HCT116 (cell line): ENCODE measurements at regions not wholly inside any gene's neighbourhood (a gene's known extent, or its start where the extent isn't known, plus 50 kb on each side); places are given as distances from the start of the nearest gene placed in this dataset.

ENCODE experiments used
- ATAC-seq: fragments of 200-7000 bp; cut with Tn5 transposase; 2 replicates; pipeline ENCODE4 v1.9.1; 2020; ENCODE audit warnings: mild to moderate bottlenecking, moderate library complexity
- BruUV-seq: library from RNA; stranded (reverse); fragments of 400-500 nt; replicated peaks from 2 replicates; lab custom pipeline; 2021; lab: Mats Ljungman, UMichigan
- CTCF ChIA-PET: fragments of 300-600 bp; sonication (Branson Sonifier 250); formaldehyde crosslinking; loops from one replicate; lab custom pipeline; 2021; ENCODE audit warnings: antibody characterized with exemption; lab: Charles Lee
- POLR2A ChIA-PET: fragments of 300-600, 350-600 bp; sonication (Branson Sonifier 250); formaldehyde crosslinking; loops from one replicate; lab custom pipeline; 2021; ENCODE audit warnings: antibody characterized with exemption; lab: Charles Lee
- RAD21 ChIA-PET, 2 experiments: fragments of 300-600 bp; sonication (Branson Sonifier 250); formaldehyde crosslinking; loops; one replicate each; lab custom pipeline; 2023; ENCODE audit warnings: low total read pairs in 2 of 2; ENCODE audit not compliant: uncharacterized antibody in 2 of 2, unreplicated experiment in 2 of 2, low non-redundant PET in 1 of 2; lab: Charles Lee
- DNase-seq: peaks from one replicate; pipeline ENCODE4 v3.0.0-alpha.2; 2010; ENCODE audit warnings: low read depth, low spot score
- H2AFZ ChIP-seq: fragments of 200-600 bp; shearing (Covaris generic), sonication (generic); 2 replicates; pipeline ENCODE4 v1.6.1; 2017; ENCODE audit warnings: low read depth, mixed run types, mixed read lengths, antibody characterized with exemption, low read length; ENCODE audit not compliant: poor library complexity, severe bottlenecking
- H3K27ac ChIP-seq: 2 replicates; pipeline ENCODE4 v1.5.1; 2012; ENCODE audit warnings: low read depth, low read length
- H3K27me3 ChIP-seq: fragments of 200-600 bp; sonication (generic); 2 replicates; pipeline ENCODE4 v1.6.1; 2016; ENCODE audit warnings: mixed run types, low read length, mixed read lengths; ENCODE audit not compliant: insufficient read depth
- H3K36me3 ChIP-seq, 2 experiments: fragments of 200-500 bp in 1 of 2; fragments of 200-600 bp in 1 of 2; sonication (Bioruptor generic) in 1 of 2; sonication (generic) in 1 of 2; 2 replicates each; pipeline versions ENCODE4 v1.5.1 to v1.6.1; 2014 to 2016; ENCODE audit warnings: low read length in 2 of 2, inconsistent platforms in 1 of 2, mixed read lengths in 1 of 2, mixed run types in 1 of 2; ENCODE audit not compliant: insufficient read depth in 2 of 2, control insufficient read depth in 1 of 2
- H3K4me1 ChIP-seq, 2 experiments: fragments of 200-600 bp in 1 of 2; sonication (generic) in 1 of 2; 2 replicates each; pipeline versions ENCODE4 v1.5.1 to v1.6.1; 2012 to 2017; ENCODE audit warnings: low read length in 2 of 2, inconsistent platforms in 1 of 2, mild to moderate bottlenecking in 1 of 2, mixed read lengths in 1 of 2, mixed run types in 1 of 2, moderate library complexity in 1 of 2; ENCODE audit not compliant: insufficient read depth in 2 of 2, control insufficient read depth in 1 of 2
- H3K4me2 ChIP-seq: fragments of 200-600 bp; sonication (generic); 2 replicates; pipeline ENCODE4 v1.6.1; 2017; ENCODE audit warnings: mixed run types, low read length, mixed read lengths
- H3K4me3 ChIP-seq, 2 experiments: fragments of 200-600 bp in 1 of 2; sonication (generic) in 1 of 2; replicated peaks in 1 of 2; 2 replicates each; pipeline ENCODE4 v1.5.1; 2011 to 2016; ENCODE audit warnings: low read length in 2 of 2, control low read depth in 1 of 2, low read depth in 1 of 2, mild to moderate bottlenecking in 1 of 2, mixed read lengths in 1 of 2, mixed run types in 1 of 2
- H3K79me2 ChIP-seq: fragments of 200-600 bp; sonication (generic); 2 replicates; pipeline ENCODE4 v1.6.1; 2017; ENCODE audit warnings: mild to moderate bottlenecking, mixed run types, low read length, moderate library complexity, mixed read lengths; ENCODE audit not compliant: insufficient read depth
- H3K9ac ChIP-seq: fragments of 200-600 bp; sonication (generic); 2 replicates; pipeline ENCODE4 v1.6.1; 2016; ENCODE audit warnings: low read length, mixed read lengths
- H3K9me2 ChIP-seq: fragments of 200-600 bp; sonication (generic), shearing (Covaris generic); 2 replicates; pipeline ENCODE4 v1.6.1; 2017; ENCODE audit warnings: mixed run types, mild to moderate bottlenecking, moderate library complexity; ENCODE audit not compliant: insufficient read depth
- H3K9me3 ChIP-seq, 2 experiments: fragments of 200-500 bp in 1 of 2; fragments of 200-600 bp in 1 of 2; sonication (Bioruptor generic) in 1 of 2; sonication (generic) in 1 of 2; 2 replicates each; pipeline ENCODE4 v1.6.1; 2014 to 2017; ENCODE audit warnings: low read length in 2 of 2, mixed read lengths in 2 of 2, inconsistent platforms in 1 of 2, low read depth in 1 of 2, mild to moderate bottlenecking in 1 of 2, mixed run types in 1 of 2, moderate library complexity in 1 of 2; ENCODE audit not compliant: control insufficient read depth in 1 of 2, insufficient read depth in 1 of 2
- H4K20me1 ChIP-seq: fragments of 200-600 bp; sonication (generic), shearing (Covaris generic); 2 replicates; pipeline ENCODE4 v1.6.1; 2017; ENCODE audit warnings: mixed run types, mild to moderate bottlenecking, moderate library complexity; ENCODE audit not compliant: insufficient read depth
- CBX3 ChIP-seq: IDR thresholded peaks from 2 replicates; pipeline ENCODE4 v1.6.1; 2012; ENCODE audit warnings: low read depth
- EZH2phosphoT487 ChIP-seq: fragments of 200-600 bp; IDR thresholded peaks from 2 replicates; pipeline ENCODE4 v1.6.1; 2018; ENCODE audit warnings: antibody characterized with exemption, borderline replicate concordance
- FOSL1 ChIP-seq: IDR thresholded peaks from 2 replicates; pipeline ENCODE4 v1.6.1; 2012; ENCODE audit warnings: low read depth
- MAX ChIP-seq: IDR thresholded peaks from 2 replicates; pipeline ENCODE4 v1.6.1; 2012
- POLR2A ChIP-seq: IDR thresholded peaks from 2 replicates; pipeline ENCODE4 v1.7.0; 2011; ENCODE audit warnings: borderline replicate concordance; ENCODE audit not compliant: insufficient read depth, insufficient read length; ENCODE audit errors: extremely low read depth
- RAD21 ChIP-seq: IDR thresholded peaks from 2 replicates; pipeline ENCODE4 v1.6.1; 2012; ENCODE audit warnings: low read depth, mild to moderate bottlenecking
- REST ChIP-seq: IDR thresholded peaks from 2 replicates; pipeline ENCODE4 v1.6.1; 2012; ENCODE audit warnings: low read depth
- SIN3A ChIP-seq: IDR thresholded peaks from 2 replicates; pipeline ENCODE4 v1.6.1; 2012; ENCODE audit warnings: low read depth
- SP1 ChIP-seq: IDR thresholded peaks from 2 replicates; pipeline ENCODE4 v1.6.1; 2012; ENCODE audit warnings: low read depth
- SRF ChIP-seq: IDR thresholded peaks from 2 replicates; pipeline ENCODE4 v1.6.1; 2012; ENCODE audit warnings: low read depth
- TCF7L2 ChIP-seq: IDR thresholded peaks from 2 replicates; pipeline ENCODE4 v1.7.0; 2011; ENCODE audit warnings: borderline replicate concordance, inconsistent platforms; ENCODE audit not compliant: insufficient read depth, insufficient read length; ENCODE audit errors: extremely low read depth
- YY1 ChIP-seq: IDR thresholded peaks from 2 replicates; pipeline ENCODE4 v1.6.1; 2011; ENCODE audit warnings: low read length, low read depth, moderate library complexity, mild to moderate bottlenecking; ENCODE audit not compliant: insufficient replicate concordance; ENCODE audit errors: extremely low read depth
- ZBTB33 ChIP-seq: IDR thresholded peaks from 2 replicates; pipeline ENCODE4 v1.6.1; 2011; ENCODE audit warnings: mild to moderate bottlenecking, low read length, moderate library complexity; ENCODE audit not compliant: insufficient replicate concordance; ENCODE audit errors: extremely low read depth
- ZFX ChIP-seq: fragments of 450-650 bp; IDR thresholded peaks from 2 replicates; pipeline ENCODE4 v1.6.1; 2017
- ZNF274 ChIP-seq: fragments of 200-500 bp; sonication (Bioruptor generic); IDR thresholded peaks from 2 replicates; pipeline ENCODE4 v1.6.1; 2014; ENCODE audit warnings: mild to moderate bottlenecking, low read depth, low read length, inconsistent platforms
- intact Hi-C: fragments of 100-400 bp; cut with micrococcal nuclease; formaldehyde crosslinking; loops from 2 replicates; pipeline ENCODE4 v1.10.0; 2022
- TF ChIP-seq, protein P1 (sequence below): IDR thresholded peaks from 2 replicates; pipeline ENCODE4 v1.6.1; 2012
- TF ChIP-seq, protein P2 (sequence below), 3 experiments: fragments of 200-600 bp in 1 of 3; sonication (generic) in 1 of 3; IDR thresholded peaks in 2 of 3; conservative IDR thresholded peaks in 1 of 3; 2 replicates each; pipeline ENCODE4 v1.5.1; 2012 to 2017; ENCODE audit warnings: low read depth in 2 of 3, low read length in 2 of 3, antibody characterized with exemption in 1 of 3, borderline replicate concordance in 1 of 3, control low read depth in 1 of 3, mild to moderate bottlenecking in 1 of 3, mixed read lengths in 1 of 3, mixed run types in 1 of 3, moderate library complexity in 1 of 3; ENCODE audit not compliant: insufficient read depth in 1 of 3

GRCh38 chr20:36101192-36101591 lies 53.3 kb upstream of the EPB41L1 start (continued):
- no peak for TF ChIP-seq TCF7L2
- TF ChIP-seq, protein P1, sequence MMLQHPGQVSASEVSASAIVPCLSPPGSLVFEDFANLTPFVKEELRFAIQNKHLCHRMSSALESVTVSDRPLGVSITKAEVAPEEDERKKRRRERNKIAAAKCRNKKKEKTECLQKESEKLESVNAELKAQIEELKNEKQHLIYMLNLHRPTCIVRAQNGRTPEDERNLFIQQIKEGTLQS = no peak
- TF ChIP-seq SP1 = no peak
- TF ChIP-seq ZBTB33 = no peak

DNA sequence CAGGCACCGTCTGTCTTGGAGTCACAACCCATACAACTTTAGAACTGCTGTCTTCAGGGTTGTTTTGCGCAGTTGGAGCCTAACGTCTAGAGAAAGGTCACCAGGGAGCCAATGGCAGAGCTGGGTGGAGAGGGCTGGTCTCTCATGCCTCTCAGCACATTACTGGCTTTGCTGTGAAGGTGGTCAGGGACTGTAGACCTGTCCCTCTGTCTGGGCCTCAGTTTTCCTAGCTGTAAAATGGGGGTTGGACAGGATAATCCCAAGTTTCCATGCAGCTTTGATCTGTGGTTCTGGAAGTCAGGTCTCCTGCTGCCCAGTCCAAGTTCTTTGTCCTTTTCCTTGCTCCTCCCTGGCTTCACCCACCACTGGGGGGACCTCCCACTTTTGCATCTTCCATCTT lies 52.2 kb upstream of the EPB41L1 start:
- Histone ChIP-seq H2AFZ (no peak overlapping the region), H3K4me1 (peaks cover 31 to 61% of the 10 kb centered on the region in 2 experiments), H3K79me2 (no peaks in the 10 kb centered on the region), H4K20me1 (no peaks in the 10 kb centered on the region), H3K9me3 (no peaks in the 10 kb centered on the region), H3K27ac (no peak overlapping the region), H3K36me3 (no peaks in the 10 kb centered on the region), H3K4me3 (no peak overlapping the region), H3K4me2 (peak overlapping the region; percentile 26), H3K9me2 (no peaks in the 10 kb centered on the region), H3K27me3 (no peaks in the 10 kb centered on the region), H3K9ac (no peak overlapping the region)
- BruUV-seq = no TSS peak
- POLR2A ChIA-PET = interaction anchor here (1.4 to 1.6 kb wide), 2 partner anchors 9 to 20 kb away, joined by 3 to 4 read pairs; no protein-coding TSS in a partner anchor
- CTCF ChIA-PET = interaction anchor here (1.1 kb wide), 1 partner anchor 16 kb away, joined by 3 read pairs; no protein-coding TSS in a partner anchor
- intact Hi-C loops = no loop called here
- DNase-seq (no peak), ATAC-seq (peak; percentile 21; the same call in 1 of the 2 replicates)
- TF ChIP-seq EZH2phosphoT487 (no peak), SIN3A (no peak), ZNF274 (no peak), MAX (no peak), SRF (no peak), ZFX (no peak), YY1 (no peak), TCF7L2 (no peak), REST (no peak), CBX3 (no peak), FOSL1 (no peak), POLR2A (no peak), RAD21 (no peak)
- TF ChIP-seq, protein P1 = no peak
- TF ChIP-seq, protein P2, sequence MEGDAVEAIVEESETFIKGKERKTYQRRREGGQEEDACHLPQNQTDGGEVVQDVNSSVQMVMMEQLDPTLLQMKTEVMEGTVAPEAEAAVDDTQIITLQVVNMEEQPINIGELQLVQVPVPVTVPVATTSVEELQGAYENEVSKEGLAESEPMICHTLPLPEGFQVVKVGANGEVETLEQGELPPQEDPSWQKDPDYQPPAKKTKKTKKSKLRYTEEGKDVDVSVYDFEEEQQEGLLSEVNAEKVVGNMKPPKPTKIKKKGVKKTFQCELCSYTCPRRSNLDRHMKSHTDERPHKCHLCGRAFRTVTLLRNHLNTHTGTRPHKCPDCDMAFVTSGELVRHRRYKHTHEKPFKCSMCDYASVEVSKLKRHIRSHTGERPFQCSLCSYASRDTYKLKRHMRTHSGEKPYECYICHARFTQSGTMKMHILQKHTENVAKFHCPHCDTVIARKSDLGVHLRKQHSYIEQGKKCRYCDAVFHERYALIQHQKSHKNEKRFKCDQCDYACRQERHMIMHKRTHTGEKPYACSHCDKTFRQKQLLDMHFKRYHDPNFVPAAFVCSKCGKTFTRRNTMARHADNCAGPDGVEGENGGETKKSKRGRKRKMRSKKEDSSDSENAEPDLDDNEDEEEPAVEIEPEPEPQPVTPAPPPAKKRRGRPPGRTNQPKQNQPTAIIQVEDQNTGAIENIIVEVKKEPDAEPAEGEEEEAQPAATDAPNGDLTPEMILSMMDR (IDR thresholded peaks at IDR 0.05 in 2 of 3, conservative IDR thresholded peaks at IDR 0.05 in 1 of 3; ENCODE audit: borderline replicate concordance in 1 of 3, insufficient read depth in 1 of 3, low read depth in 2 of 3, low read length in 2 of 3) = no peak
- RAD21 ChIA-PET = no interaction called here
